Sigmoid colon (tissue), 3 donors: ENCODE measurements at regions not wholly inside any gene's neighbourhood (a gene's known extent, or its start where the extent isn't known, plus 50 kb on each side); places are given as distances from the start of the nearest gene placed in this dataset.

Source experiments
- CTCF ChIP-seq, 4 experiments: fragments of 450-650 bp in 3 of 4; fragments of 200-600 bp in 1 of 4; IDR thresholded peaks; one replicate each; pipeline ENCODE4 v1.5.1; 2016 to 2019; ENCODE audit warnings: antibody characterized with exemption in 4 of 4, mild to moderate bottlenecking in 3 of 4, moderate library complexity in 2 of 4
- POLR2A ChIP-seq, 2 donors: fragments of 450-650 bp; IDR thresholded peaks; one replicate each; pipeline ENCODE4 v1.6.1; 2016; ENCODE audit warnings: antibody characterized with exemption in 2 of 2, mild to moderate bottlenecking in 2 of 2, moderate library complexity in 2 of 2

GRCh38 chr17:77725846-77726245 lies 232.7 kb upstream of the TNRC6C start:
- TF ChIP-seq CTCF (IDR thresholded peaks at IDR 0.05) = no peak
- no peak for TF ChIP-seq POLR2A (IDR thresholded peaks at IDR 0.05)
